AG04449 (cell line): ENCODE measurements at regions not wholly inside any gene's neighbourhood (a gene's known extent, or its start where the extent isn't known, plus 50 kb on each side); places are given as distances from the start of the nearest gene placed in this dataset.
"Not testable (repeated sequence)": the region's sequence is repeated elsewhere in the genome, so short reads cannot be mapped to it uniquely, and the experiment has no call there.

ENCODE experiments used
- CTCF ChIA-PET: fragments of 350-600 bp; formaldehyde crosslinking; extraction: SDS; loops from one replicate; lab custom pipeline; 2021; ENCODE audit warnings: antibody characterized with exemption; lab: Yijun Ruan, JAX
- POLR2A ChIA-PET: fragments of 400-600, 350-600 bp; formaldehyde crosslinking; extraction: SDS; loops from one replicate; lab custom pipeline; 2020; ENCODE audit warnings: antibody characterized with exemption, inconsistent platforms; lab: Yijun Ruan, JAX
- DNase-seq: peaks from one replicate; pipeline ENCODE4 v3.0.0-alpha.2; 2010; ENCODE audit warnings: low read depth, low spot score
- H3K4me3 ChIP-seq: 2 replicates; pipeline ENCODE4 v1.5.1; 2011; ENCODE audit warnings: low read depth, mild to moderate bottlenecking, control low read depth, low read length
- CTCF ChIP-seq: IDR thresholded peaks from one replicate; pipeline ENCODE4 v1.5.1; 2011; ENCODE audit warnings: mild to moderate bottlenecking, moderate library complexity, low read length, control low read depth, inconsistent platforms; ENCODE audit not compliant: insufficient read depth; ENCODE audit errors: missing control alignments

GRCh38 chr4:120290553-120290952, 223.9 kb upstream of the MAD2L1 start:
- ChIA-PET CTCF (no interaction called here), POLR2A (no interaction called here)
- DNase-seq: no peak
- no peak overlapping the region for H3K4me3 ChIP-seq
- no peak for TF ChIP-seq CTCF

- ChIA-PET POLR2A (no interaction called here), CTCF (no interaction called here)
- DNase-seq: no peak
- no peak overlapping the region for H3K4me3 ChIP-seq
- TF ChIP-seq CTCF: no peak
These were observed 220.2 kb upstream of the MAD2L1 start for GRCh38 chr4:120286813-120287212.

GRCh38 chr4:120281581-120281980, 214.9 kb upstream of the MAD2L1 start:
- no peak for TF ChIP-seq CTCF
- H3K4me3 ChIP-seq: no peak overlapping the region
- DNase-seq: no peak
- ChIA-PET POLR2A (no interaction called here), CTCF (no interaction called here)

- POLR2A ChIA-PET: no interaction called here
These were observed 210.7 kb upstream of the MAD2L1 start for GRCh38 chr4:120277391-120277790.

GRCh38 chr4:120266602-120267001, 200.0 kb upstream of the MAD2L1 start:
- no peak for TF ChIP-seq CTCF
- no peak overlapping the region for H3K4me3 ChIP-seq
- ChIA-PET POLR2A (no interaction called here), CTCF (no interaction called here)
- no peak for DNase-seq

More at GRCh38 chr4:120277391-120277790, 210.7 kb upstream of the MAD2L1 start:
- DNase-seq: no peak
- CTCF ChIA-PET: no interaction called here
- H3K4me3 ChIP-seq: no peak overlapping the region
- no peak for TF ChIP-seq CTCF

GRCh38 chr4:120263618-120264017, 197.0 kb upstream of the MAD2L1 start:
- DNase-seq: no peak
- no peak overlapping the region for H3K4me3 ChIP-seq
- ChIA-PET POLR2A (no interaction called here), CTCF (no interaction called here)
- TF ChIP-seq CTCF: no peak

GRCh38 chr4:120261117-120261516, 194.5 kb upstream of the MAD2L1 start:
- ChIA-PET POLR2A (no interaction called here), CTCF (no interaction called here)
- DNase-seq: no peak
- no peak overlapping the region for H3K4me3 ChIP-seq
- no peak for TF ChIP-seq CTCF

- POLR2A ChIA-PET, H3K4me3 ChIP-seq, DNase-seq, CTCF ChIA-PET: not testable (repeated sequence)
These were observed 189.6 kb upstream of the MAD2L1 start for GRCh38 chr4:120256112-120256775.
